Activated B cell treated with CpG ODN at 0.5 μM for 24 hours (primary cell): ENCODE measurements at regions not wholly inside any gene's neighbourhood (a gene's known extent, or its start where the extent isn't known, plus 50 kb on each side); places are given as distances from the start of the nearest gene placed in this dataset.
A peak's percentile ranks its signal among the peaks of the same experiment; 100 is the strongest.

Source experiments
- ATAC-seq: fragments of 200-7000 bp; cut with Tn5 transposase; one replicate; pipeline ENCODE4 v1.10.0; 2021; ENCODE audit warnings: low read depth, mild to moderate bottlenecking, moderate library complexity
- CTCF ChIA-PET: fragments of 350-600 bp; sonication (Branson Sonifier 250); formaldehyde crosslinking; loops from one replicate; lab custom pipeline; 2021; ENCODE audit warnings: antibody characterized with exemption; lab: Charles Lee
- POLR2A ChIA-PET: fragments of 350-600 bp; sonication (Branson Sonifier 250); formaldehyde crosslinking; loops from one replicate; lab custom pipeline; 2021; ENCODE audit warnings: antibody characterized with exemption; lab: Charles Lee
- DNase-seq: peaks from one replicate; pipeline ENCODE4 v3.0.0; 2022
- H3K27ac Mint-ChIP-seq: one replicate; pipeline ENCODE4 v1.8.0; 2020; ENCODE audit warnings: mixed read lengths
- H3K27me3 Mint-ChIP-seq: one replicate; pipeline ENCODE4 v1.8.0; 2021; ENCODE audit warnings: mixed read lengths
- H3K36me3 Mint-ChIP-seq: one replicate; pipeline ENCODE4 v1.8.0; 2021; ENCODE audit warnings: low read depth, mixed read lengths
- H3K4me1 Mint-ChIP-seq: one replicate; pipeline ENCODE4 v1.8.0; 2021; ENCODE audit warnings: mixed read lengths
- H3K4me3 Mint-ChIP-seq: one replicate; pipeline ENCODE4 v1.8.0; 2020; ENCODE audit warnings: mild to moderate bottlenecking, mixed read lengths
- H3K9me3 Mint-ChIP-seq: one replicate; pipeline ENCODE4 v1.8.0; 2020; ENCODE audit warnings: mixed read lengths
- intact Hi-C: fragments of 100-400 bp; cut with micrococcal nuclease; formaldehyde crosslinking; loops from one replicate; pipeline ENCODE4 v1.15.1; 2024
- TF ChIP-seq, protein P1 (sequence below): fragments of 200-600 bp; IDR thresholded peaks from one replicate; pipeline ENCODE4 v1.8.0; 2022; ENCODE audit warnings: antibody characterized with exemption, mild to moderate bottlenecking

DNA sequence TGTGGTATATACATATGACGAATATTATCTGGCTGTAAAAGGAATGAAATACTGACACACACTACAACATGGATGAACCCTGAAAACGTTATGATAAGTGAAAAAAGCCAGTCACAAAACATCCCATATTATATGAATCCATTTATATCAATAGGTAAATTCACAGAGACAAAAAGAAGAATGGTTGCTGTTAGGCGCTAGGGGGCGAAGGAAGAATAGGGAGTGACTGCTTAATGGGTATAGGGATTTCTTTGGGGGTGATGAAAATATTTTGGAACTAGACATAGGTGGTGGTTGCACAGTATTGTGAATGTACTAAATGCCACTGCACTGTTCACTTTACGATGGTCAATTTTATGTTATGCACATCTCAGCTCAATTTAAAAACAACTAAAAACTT, 96.4 kb upstream of the EGFL6 start:
- ATAC-seq (no peak), DNase-seq (no peak)
- POLR2A ChIA-PET = interaction anchor here (1.2 kb wide), 1 partner anchor 45 kb away, joined by 3 read pairs; no protein-coding TSS in a partner anchor
- intact Hi-C loops = loop anchor here (5.0 kb wide), 1 partner anchor 381 kb away; no protein-coding TSS in a partner anchor
- TF ChIP-seq, protein P1, sequence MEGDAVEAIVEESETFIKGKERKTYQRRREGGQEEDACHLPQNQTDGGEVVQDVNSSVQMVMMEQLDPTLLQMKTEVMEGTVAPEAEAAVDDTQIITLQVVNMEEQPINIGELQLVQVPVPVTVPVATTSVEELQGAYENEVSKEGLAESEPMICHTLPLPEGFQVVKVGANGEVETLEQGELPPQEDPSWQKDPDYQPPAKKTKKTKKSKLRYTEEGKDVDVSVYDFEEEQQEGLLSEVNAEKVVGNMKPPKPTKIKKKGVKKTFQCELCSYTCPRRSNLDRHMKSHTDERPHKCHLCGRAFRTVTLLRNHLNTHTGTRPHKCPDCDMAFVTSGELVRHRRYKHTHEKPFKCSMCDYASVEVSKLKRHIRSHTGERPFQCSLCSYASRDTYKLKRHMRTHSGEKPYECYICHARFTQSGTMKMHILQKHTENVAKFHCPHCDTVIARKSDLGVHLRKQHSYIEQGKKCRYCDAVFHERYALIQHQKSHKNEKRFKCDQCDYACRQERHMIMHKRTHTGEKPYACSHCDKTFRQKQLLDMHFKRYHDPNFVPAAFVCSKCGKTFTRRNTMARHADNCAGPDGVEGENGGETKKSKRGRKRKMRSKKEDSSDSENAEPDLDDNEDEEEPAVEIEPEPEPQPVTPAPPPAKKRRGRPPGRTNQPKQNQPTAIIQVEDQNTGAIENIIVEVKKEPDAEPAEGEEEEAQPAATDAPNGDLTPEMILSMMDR = no peak
- Mint-ChIP-seq H3K36me3 (no peaks in the 10 kb centered on the region), H3K4me3 (peak overlapping the region; percentile 78), H3K9me3 (no peaks in the 10 kb centered on the region), H3K4me1 (peaks cover 61% of the 10 kb centered on the region), H3K27ac (peak overlapping the region; percentile 97), H3K27me3 (no peaks in the 10 kb centered on the region)
- CTCF ChIA-PET = interaction anchor here (1.1 to 1.8 kb wide), 3 partner anchors 15 to 526 kb away, joined by 3 to 5 read pairs (median 4); no protein-coding TSS in a partner anchor

DNA sequence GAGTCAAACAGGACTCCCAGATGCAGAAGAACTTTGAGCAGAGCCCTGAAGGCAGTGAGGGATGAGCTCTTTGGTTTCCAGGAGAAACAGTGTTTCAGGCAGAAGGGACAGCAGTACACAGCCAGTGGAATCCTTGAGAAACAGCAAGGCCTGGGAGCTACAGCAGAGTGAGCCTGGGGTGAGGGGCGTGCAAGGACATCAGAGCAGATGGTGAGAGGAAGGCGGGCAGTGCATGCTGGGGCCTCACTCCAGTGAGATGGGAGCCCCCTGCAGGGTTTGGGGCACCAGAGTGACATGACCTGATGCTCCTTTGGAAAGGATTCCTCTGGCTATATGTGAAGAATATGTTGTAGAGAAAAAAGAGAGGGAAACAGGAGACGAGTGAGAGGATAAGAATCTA, 98.1 kb upstream of the EGFL6 start:
- ATAC-seq = no peak
- no peak for DNase-seq
- Mint-ChIP-seq H3K4me3 (no peak overlapping the region), H3K27ac (peak overlapping the region; percentile 32), H3K4me1 (peaks cover 61% of the 10 kb centered on the region), H3K9me3 (no peaks in the 10 kb centered on the region), H3K36me3 (no peaks in the 10 kb centered on the region), H3K27me3 (no peaks in the 10 kb centered on the region)
- TF ChIP-seq, protein P1 = no peak
- ChIA-PET CTCF (interaction anchor here (1.3 kb wide), 1 partner anchor 526 kb away, joined by 3 read pairs; no protein-coding TSS in a partner anchor), POLR2A (no interaction called here)
- intact Hi-C loops = loop anchor here (5.0 kb wide), 1 partner anchor 379 kb away; no protein-coding TSS in a partner anchor

DNA sequence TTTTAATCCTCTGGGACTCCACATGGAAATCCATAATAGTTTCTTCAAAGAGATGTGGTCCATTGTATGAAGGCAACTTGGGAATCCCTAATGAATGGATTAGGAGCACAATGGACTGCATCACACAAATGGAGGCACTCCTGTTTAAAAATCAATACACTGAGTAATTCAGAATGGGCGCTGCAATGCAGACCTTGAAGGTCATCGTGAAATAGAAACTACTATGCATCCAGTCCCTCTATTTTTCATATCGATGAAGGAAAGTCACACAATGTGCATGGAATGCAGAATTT, 98.8 kb upstream of the EGFL6 start:
- intact Hi-C loops = loop anchor here (5.0 kb wide), 1 partner anchor 378 kb away; no protein-coding TSS in a partner anchor
- no peak for DNase-seq
- ATAC-seq = no peak
- no peak overlapping the region for H3K4me3 Mint-ChIP-seq
- H3K4me1 Mint-ChIP-seq = peaks cover 59% of the 10 kb centered on the region
- H3K27me3 Mint-ChIP-seq = no peaks in the 10 kb centered on the region
- H3K36me3 Mint-ChIP-seq = no peaks in the 10 kb centered on the region
- TF ChIP-seq, protein P1 = no peak
- no peaks in the 10 kb centered on the region for H3K9me3 Mint-ChIP-seq
- ChIA-PET POLR2A (no interaction called here), CTCF (no interaction called here)
- H3K27ac Mint-ChIP-seq = no peak overlapping the region

DNA sequence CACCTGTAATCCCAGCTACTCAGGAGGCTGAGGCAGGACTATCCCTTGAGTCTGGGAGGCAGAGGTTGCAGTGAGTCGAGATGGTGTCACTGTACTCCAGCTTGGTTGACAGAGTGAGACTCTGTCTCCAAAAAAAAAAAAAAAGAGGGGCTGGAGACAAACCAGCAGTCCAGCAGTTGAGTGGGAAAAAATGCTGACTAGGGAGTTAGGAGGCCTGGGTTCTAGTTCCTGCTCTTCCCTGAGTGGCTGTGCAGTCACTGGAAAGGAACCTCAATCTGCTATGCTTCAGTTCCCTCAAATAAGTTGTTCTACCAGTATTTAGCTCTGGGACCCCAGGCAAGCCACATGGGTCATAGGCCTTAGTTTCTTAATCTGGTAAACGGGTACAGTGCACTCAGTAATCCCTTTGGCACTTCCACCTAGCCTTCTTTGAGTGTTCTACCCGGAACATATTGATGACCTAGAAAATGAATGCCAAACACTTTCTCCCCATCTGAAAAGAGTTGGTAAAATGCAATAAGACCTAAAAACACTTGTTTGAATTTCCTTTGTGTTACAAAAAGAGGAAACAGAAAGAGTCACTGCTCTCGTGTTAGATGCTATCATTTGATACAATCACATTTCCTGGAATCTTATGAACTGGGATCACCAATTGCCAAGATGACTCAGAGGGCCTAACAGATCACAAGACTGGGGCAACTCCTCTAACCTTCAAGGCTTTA, 99.3 kb upstream of the EGFL6 start:
- Mint-ChIP-seq H3K27me3 (no peaks in the 10 kb centered on the region), H3K4me1 (peaks cover 54% of the 10 kb centered on the region), H3K27ac (peak overlapping the region; percentile 46), H3K9me3 (no peaks in the 10 kb centered on the region), H3K4me3 (no peak overlapping the region), H3K36me3 (no peaks in the 10 kb centered on the region)
- ChIA-PET CTCF (no interaction called here), POLR2A (interaction anchor here (0.6 kb wide), 1 partner anchor 17 kb away, joined by 3 read pairs; no protein-coding TSS in a partner anchor)
- TF ChIP-seq, protein P1 = no peak
- DNase-seq (no peak), ATAC-seq (no peak)
- intact Hi-C loops = loop anchor here (5.0 kb wide), 1 partner anchor 378 kb away; no protein-coding TSS in a partner anchor

DNA sequence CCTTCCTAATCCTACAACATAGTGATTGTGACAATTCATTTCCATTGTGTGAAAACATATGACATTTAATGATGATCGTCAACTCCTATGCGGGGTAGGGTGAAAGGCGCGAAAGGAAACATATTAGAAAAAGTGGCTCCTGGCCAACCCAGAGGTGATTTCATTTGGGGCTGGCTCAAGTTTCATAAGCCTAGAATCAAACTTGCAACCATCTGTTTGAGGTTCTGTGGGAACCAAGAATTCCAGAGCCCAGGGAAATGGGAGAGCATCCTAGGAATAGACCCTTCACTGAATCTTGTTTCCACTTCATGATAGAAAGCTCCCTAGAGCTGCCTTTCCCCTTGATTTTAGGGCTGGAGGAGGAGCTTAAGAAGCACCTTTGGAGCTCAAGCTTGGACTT, 101.3 kb upstream of the EGFL6 start:
- ChIA-PET CTCF (no interaction called here), POLR2A (no interaction called here)
- ATAC-seq = no peak
- no peak for DNase-seq
- TF ChIP-seq, protein P1 = no peak
- Mint-ChIP-seq H3K4me3 (no peak overlapping the region), H3K27ac (no peak overlapping the region), H3K9me3 (peaks cover 2% of the 10 kb centered on the region), H3K36me3 (no peaks in the 10 kb centered on the region), H3K27me3 (no peaks in the 10 kb centered on the region), H3K4me1 (peaks cover 37% of the 10 kb centered on the region)
- intact Hi-C loops = no loop called here
